HG03520 (cell line): ENCODE measurements at regions not wholly inside any gene's neighbourhood (a gene's known extent, or its start where the extent isn't known, plus 50 kb on each side); places are given as distances from the start of the nearest gene placed in this dataset.

Source experiments
- ATAC-seq: cut with Tn5 transposase; IDR thresholded peaks from one replicate; pipeline ENCODE4 v1.9.1; 2021; ENCODE audit warnings: mild to moderate bottlenecking, moderate library complexity; ENCODE audit not compliant: unreplicated experiment

- no peak for ATAC-seq
Measured at GRCh38 chr3:147846293-147846692, 437.1 kb downstream of the ZIC1 start.

DNA sequence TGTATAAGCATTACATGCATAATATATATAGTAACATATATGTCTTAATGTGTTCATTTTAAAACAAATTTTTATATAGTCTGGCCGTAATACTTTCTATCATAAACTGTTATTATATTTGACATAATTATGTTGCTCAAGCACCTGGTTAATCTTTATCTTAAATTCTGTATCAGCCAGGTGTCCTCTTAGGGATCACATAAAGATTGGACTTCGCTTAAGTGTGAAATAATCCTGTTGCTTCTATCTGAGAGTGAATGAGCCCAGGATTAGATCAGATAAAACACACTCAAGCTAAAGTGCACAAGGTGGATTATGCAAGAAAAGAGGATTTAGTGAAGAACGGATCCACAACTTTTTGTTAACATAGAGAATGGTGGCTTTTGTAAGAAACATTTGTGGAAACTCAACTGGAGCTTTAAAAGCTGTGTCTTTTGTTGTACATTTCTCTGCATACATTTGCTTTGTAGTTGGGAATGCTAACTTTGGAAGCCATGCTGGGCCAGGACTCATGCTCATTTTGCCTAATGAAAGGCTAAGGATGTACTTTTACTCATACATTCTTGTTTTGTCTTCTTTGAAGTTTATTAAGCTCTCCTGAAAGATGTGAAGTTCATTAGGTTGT is 437.8 kb downstream of the ZIC1 start:
- no peak for ATAC-seq

- ATAC-seq = no peak
Measured at GRCh38 chr3:147851062-147851461, 441.9 kb downstream of the ZIC1 start.

DNA sequence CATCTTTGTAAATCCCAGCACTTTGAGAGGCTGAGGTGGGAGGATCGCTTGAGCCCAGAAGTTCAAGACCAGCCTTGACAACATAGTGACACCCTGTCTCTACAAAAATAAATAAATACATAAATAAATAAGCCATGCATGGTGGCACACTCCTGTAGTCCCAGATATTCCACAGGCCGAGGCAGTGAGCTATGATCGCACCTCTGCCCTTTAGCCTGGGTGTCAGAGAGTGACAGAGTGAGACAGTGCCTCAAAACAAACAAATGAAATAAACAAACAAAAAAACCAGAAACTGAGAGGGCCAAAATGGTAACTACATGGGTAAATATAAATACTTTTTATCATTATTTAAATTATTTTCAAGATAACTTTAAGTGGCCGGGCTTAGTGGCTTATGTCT is 445.4 kb downstream of the ZIC1 start:
- ATAC-seq = no peak

- no peak for ATAC-seq
Measured at GRCh38 chr3:147864754-147865354, 455.7 kb downstream of the ZIC1 start.

DNA sequence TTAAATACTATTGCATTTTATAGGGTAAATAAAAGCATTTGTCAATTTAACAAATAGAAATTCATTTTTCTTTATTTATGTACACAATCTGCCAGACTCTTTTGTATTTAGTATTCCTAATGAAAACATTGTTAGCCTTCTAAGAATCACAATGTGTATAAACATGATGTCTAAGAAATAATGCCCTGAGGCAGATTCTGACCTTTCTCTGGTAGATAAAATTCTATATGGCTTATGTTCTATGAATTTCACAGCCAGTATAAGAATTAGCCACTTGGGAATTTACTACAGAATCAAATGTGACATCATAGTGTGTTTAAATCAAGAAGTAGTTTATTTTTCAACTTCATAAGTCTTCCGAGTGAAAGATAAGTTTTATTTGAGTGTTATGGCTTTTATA is 457.4 kb downstream of the ZIC1 start:
- ATAC-seq = no peak

DNA sequence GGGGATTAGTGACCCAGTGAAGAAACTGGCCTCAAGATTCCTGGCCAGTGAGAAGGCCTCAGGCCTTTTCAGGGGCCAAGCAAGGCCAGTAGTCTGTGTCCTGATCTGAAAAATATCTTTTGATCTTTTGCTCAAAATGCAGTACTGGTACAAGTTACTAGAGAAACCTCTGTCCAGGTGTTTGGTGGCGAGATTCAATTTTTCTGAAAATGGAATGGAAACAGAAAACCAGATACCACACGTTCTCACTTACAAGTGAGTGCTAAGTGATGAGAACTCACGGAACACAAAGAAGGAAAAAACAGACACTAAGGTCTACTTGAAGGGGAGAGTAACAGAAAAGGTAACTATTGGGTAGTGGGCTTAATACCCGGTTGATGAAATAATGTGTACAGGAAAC is 463.4 kb downstream of the ZIC1 start:
- ATAC-seq = no peak

DNA sequence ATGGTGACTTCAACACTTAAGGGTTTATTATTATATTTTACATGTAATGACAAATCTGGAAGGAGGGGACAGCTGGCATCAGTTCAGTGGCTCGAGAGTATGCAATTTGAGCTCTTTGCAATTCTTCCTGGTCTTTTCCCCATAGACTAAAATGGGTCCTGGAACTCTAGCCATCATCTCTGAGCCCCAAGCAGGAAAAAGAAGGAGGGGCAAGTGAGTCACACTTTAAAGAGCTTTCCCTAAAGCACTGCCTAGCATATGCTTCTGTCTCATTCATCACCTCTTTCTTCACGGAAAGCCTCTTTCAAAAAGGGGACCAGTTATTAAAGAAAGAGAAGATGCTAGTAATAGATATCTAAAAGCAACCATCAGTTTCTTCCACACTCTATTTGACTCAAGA is 466.3 kb downstream of the ZIC1 start:
- no peak for ATAC-seq

- no peak for ATAC-seq
Measured at GRCh38 chr3:147881933-147882332, 472.8 kb downstream of the ZIC1 start.

GRCh38 chr3:147886879-147887278 is 477.7 kb downstream of the ZIC1 start:
- ATAC-seq = no peak

- ATAC-seq = no peak
Measured at GRCh38 chr3:147887797-147888196, 478.6 kb downstream of the ZIC1 start.

DNA sequence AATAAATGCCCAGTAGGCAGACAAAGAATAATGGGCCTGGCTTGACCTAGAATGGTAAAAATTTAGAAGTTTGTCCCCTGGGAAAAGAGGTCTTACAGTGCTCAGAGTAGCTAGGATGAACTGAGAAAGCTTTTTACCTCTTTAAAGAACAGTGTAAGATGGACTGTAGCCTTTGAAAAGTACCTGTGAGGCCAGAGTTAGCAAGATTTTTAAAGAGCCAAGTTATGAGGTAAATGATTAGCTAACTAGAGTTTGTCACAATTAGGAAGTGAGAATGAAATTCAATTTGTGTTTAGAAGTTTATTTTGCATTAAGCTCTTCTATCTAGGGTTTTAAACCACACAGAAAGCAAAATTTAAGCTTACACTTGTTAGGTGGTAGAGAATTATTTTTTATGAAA is 480.9 kb downstream of the ZIC1 start:
- peak; percentile 53 for ATAC-seq

GRCh38 chr3:147895509-147895908 is 486.3 kb downstream of the ZIC1 start:
- no peak for ATAC-seq

DNA sequence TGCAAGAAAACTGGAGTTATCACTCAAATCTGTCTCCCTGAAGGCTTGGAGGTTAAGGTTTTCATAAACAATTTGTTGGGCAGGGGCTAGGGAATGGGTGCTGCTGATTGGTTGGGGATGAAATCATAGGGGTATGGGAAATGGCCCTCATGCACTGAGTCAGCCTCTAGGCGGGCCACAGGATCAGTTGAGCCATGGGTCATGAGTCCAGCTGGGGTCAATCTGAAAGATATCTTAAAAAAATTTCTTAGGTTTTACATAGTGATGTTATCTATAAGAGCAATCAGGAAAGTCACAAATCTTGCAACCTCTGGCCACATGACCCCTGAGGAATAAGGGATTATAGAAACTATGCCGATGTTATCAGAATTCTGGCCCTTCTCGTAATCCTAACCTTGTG is 491.7 kb downstream of the ZIC1 start:
- ATAC-seq = no peak

DNA sequence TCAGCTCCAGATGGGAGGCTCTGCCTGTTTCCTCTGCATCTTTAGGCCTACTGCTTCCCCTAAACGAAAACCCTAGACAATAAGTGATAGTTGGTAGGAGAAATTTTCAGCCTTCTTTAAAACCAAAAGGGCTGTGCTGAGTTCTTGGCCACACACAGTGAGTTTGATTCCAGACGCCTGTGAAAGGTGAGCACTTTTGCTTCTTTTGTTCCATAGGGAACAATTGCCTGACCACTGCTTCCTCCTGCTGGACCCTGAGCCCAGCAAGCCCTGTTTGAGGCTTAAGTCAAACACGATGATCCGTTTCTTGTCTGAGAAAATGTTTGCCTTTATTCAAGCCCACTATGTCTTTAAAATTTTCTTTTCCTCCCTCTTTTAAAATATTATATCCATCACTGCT is 493.9 kb downstream of the ZIC1 start:
- no peak for ATAC-seq

GRCh38 chr3:147904421-147904820 is 495.3 kb downstream of the ZIC1 start:
- ATAC-seq = no peak

- no peak for ATAC-seq
Measured at GRCh38 chr3:147906285-147906684, 497.1 kb downstream of the ZIC1 start.

DNA sequence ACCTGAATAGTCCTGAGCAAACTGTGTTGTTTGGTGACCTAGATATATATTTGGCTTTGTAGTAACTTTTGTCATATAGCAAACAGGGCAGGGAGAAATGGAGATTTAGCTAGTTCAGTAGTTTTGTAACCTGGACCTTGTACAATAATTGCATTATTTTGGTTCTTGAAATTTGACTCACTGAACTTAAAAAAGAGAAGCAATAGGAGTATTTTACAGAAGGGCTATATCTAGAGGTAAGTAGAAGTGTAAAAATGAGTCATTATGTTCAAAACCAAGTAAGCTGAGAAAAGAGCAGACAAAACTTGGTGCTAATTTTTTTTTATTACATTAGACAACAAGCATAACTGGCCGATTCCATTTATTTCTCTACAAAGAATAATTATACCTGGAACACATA is 505.4 kb downstream of the ZIC1 start:
- ATAC-seq = no peak

DNA sequence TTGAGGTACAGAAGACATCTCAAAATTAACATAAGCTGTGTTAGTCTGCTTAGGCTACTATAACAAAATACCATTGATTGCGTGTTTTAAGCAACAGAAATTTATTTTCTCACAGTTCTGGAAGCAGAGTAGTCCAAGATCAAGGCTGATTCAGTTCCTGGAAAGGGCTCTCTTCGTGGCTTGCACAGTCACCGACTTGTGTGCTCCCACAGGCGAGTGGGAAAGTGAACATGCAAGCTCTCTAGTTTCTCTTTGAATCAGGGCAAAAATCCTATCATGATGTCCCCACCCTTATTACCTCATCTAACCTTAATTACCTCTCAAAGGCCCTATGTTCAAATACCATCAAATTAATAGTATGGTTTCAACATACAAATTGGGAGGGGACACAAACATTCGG is 505.9 kb downstream of the ZIC1 start:
- ATAC-seq = no peak

DNA sequence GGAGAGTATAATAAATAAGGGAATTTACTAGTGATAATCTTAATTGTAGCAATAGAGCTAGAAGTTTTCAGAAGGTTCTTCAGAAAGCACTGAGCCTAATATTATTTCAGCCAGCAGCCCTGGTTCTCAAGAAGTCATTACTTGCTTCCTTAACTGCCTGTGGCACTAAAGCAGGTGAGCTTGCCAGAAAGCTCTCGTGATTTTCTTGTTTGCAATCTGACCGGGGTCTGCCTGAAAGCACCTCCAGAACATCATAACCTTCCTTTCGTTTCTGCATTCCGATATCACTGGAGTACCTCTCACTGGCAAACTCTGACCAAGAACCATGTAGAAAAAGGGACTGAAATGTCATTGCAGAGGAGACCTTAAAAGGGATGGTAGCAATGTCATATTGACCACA is 510.3 kb downstream of the ZIC1 start:
- no peak for ATAC-seq

GRCh38 chr3:147921051-147921450 is 511.9 kb downstream of the ZIC1 start:
- ATAC-seq = no peak

- no peak for ATAC-seq
Measured at GRCh38 chr3:147924755-147925154, 515.6 kb downstream of the ZIC1 start.

GRCh38 chr3:147925272-147925671 is 516.1 kb downstream of the ZIC1 start:
- ATAC-seq = no peak
